ENCODE measurements at regions not wholly inside any gene's neighbourhood (a gene's known extent, or its start where the extent isn't known, plus 50 kb on each side); places are given as distances from the start of the nearest gene placed in this dataset.

DNA sequence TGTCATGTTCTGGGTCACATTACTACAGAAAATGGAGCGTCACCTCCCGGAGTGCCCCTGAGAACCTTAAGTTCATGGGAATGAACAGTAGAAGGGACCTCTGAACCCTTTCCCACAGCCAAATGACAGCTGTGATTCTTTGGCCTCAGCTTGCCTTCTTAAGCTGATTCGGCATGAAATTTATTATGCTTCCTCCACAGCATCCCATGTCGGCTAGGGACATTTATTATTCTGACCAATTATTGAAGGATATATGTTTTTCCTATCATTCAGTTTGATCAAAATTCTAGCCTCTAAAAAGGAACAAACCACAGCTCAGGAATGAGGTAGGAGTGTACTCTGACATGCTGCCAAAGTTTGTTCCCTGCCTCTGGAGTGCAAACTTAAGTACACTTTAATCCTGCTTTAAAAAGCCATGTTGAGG lies 440.6 kb downstream of the CETN3 start:
- H3K4me3 ChIP-seq (replicated peaks; ENCODE audit: insufficient read depth, low read length) = no peak overlapping the region
- no peak for DNase-seq (ENCODE audit: low read depth in 1 of 2, low spot score in 1 of 2)
- H3K27me3 ChIP-seq (ENCODE audit: insufficient read depth, poor library complexity, severe bottlenecking) = no peaks in the 10 kb centered on the region
- TF ChIP-seq, protein P1, sequence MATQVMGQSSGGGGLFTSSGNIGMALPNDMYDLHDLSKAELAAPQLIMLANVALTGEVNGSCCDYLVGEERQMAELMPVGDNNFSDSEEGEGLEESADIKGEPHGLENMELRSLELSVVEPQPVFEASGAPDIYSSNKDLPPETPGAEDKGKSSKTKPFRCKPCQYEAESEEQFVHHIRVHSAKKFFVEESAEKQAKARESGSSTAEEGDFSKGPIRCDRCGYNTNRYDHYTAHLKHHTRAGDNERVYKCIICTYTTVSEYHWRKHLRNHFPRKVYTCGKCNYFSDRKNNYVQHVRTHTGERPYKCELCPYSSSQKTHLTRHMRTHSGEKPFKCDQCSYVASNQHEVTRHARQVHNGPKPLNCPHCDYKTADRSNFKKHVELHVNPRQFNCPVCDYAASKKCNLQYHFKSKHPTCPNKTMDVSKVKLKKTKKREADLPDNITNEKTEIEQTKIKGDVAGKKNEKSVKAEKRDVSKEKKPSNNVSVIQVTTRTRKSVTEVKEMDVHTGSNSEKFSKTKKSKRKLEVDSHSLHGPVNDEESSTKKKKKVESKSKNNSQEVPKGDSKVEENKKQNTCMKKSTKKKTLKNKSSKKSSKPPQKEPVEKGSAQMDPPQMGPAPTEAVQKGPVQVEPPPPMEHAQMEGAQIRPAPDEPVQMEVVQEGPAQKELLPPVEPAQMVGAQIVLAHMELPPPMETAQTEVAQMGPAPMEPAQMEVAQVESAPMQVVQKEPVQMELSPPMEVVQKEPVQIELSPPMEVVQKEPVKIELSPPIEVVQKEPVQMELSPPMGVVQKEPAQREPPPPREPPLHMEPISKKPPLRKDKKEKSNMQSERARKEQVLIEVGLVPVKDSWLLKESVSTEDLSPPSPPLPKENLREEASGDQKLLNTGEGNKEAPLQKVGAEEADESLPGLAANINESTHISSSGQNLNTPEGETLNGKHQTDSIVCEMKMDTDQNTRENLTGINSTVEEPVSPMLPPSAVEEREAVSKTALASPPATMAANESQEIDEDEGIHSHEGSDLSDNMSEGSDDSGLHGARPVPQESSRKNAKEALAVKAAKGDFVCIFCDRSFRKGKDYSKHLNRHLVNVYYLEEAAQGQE (IDR thresholded peaks at IDR 0.05; ENCODE audit: insufficient replicate concordance, low read depth) = no peak
- H3K27ac ChIP-seq (replicated peaks) = no peak overlapping the region

DNA sequence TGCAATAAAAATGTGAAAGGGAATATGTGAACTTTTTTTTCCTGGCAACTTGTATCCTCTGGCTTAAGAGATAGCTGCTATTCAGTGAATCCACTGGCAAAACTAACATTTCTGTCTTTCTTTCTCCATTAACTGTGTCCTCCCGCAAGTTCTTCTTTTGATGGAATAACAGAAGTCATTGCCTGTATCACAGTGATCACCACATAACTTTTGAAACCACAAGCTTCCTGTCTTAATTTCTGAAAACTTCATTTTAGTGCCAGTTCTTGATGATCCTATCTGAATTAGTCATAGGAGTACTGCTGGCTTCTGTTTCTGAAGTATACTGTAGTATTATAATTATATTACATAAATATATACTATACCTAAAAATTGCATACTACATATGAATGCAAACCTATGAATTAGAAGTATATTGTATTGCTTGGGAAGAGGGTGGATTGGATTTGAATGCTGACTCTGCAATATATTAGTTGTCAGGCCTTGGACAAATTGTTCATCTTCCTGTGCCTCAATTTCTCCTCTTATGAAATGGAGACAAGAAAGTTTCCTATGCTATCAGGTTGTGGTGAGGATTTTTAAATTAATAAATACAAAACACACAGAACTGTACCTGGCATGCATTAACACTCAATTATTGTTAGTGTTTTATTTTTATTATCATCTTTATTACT lies 441.6 kb downstream of the CETN3 start:
- TF ChIP-seq POLR2AphosphoS5 (IDR thresholded peaks at IDR 0.05; ENCODE audit: low read depth) (no peak), SPI1 (IDR thresholded peaks at IDR 0.05; ENCODE audit: borderline replicate concordance, low read depth) (no peak), GABPA (IDR thresholded peaks at IDR 0.05; ENCODE audit: low read depth) (no peak)
- TF ChIP-seq, protein P1 (IDR thresholded peaks at IDR 0.05; ENCODE audit: insufficient replicate concordance, low read depth) = no peak
- TF ChIP-seq, protein P2, sequence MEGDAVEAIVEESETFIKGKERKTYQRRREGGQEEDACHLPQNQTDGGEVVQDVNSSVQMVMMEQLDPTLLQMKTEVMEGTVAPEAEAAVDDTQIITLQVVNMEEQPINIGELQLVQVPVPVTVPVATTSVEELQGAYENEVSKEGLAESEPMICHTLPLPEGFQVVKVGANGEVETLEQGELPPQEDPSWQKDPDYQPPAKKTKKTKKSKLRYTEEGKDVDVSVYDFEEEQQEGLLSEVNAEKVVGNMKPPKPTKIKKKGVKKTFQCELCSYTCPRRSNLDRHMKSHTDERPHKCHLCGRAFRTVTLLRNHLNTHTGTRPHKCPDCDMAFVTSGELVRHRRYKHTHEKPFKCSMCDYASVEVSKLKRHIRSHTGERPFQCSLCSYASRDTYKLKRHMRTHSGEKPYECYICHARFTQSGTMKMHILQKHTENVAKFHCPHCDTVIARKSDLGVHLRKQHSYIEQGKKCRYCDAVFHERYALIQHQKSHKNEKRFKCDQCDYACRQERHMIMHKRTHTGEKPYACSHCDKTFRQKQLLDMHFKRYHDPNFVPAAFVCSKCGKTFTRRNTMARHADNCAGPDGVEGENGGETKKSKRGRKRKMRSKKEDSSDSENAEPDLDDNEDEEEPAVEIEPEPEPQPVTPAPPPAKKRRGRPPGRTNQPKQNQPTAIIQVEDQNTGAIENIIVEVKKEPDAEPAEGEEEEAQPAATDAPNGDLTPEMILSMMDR (IDR thresholded peaks at IDR 0.05; ENCODE audit: insufficient read depth, low read length) = no peak
- Histone ChIP-seq H3K4me3 (replicated peaks; ENCODE audit: insufficient read depth, low read length) (no peak overlapping the region), H3K27me3 (ENCODE audit: insufficient read depth, poor library complexity, severe bottlenecking) (no peaks in the 10 kb centered on the region), H3K27ac (replicated peaks) (no peak overlapping the region)
- DNase-seq (ENCODE audit: low read depth in 1 of 2, low spot score in 1 of 2) = no peak

DNA sequence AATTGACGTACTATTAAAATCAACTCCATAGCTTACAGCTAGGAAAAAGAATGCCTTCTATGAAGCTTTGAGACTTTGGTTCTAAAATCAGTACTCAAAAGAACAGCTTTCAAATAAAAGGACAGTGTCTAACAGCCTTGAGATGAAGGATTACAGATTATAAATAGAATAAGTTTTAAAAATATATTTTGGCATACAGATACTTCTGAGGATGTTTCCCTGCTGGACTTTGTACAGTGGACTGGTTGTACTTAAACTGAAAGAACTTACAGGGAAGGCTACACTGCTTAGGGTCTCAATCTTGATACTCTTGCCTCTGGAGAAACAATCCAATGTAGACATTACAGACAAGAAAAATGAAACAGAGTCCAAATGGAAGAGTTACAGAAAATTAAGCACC lies 452.7 kb downstream of the CETN3 start:
- no peak for DNase-seq (ENCODE audit: low read depth in 1 of 2, low spot score in 1 of 2)
- TF ChIP-seq, protein P2 (IDR thresholded peaks at IDR 0.05; ENCODE audit: insufficient read depth, low read length) = no peak
- TF ChIP-seq GABPA (IDR thresholded peaks at IDR 0.05; ENCODE audit: low read depth) (no peak), POLR2AphosphoS5 (IDR thresholded peaks at IDR 0.05; ENCODE audit: low read depth) (no peak), SPI1 (IDR thresholded peaks at IDR 0.05; ENCODE audit: borderline replicate concordance, low read depth) (no peak)
- TF ChIP-seq, protein P1 (IDR thresholded peaks at IDR 0.05; ENCODE audit: insufficient replicate concordance, low read depth) = no peak
- no peak overlapping the region for H3K27ac ChIP-seq (replicated peaks)

More for the DNA sequence above, 452.7 kb downstream of the CETN3 start:
- Histone ChIP-seq H3K27me3 (ENCODE audit: insufficient read depth, poor library complexity, severe bottlenecking) (no peaks in the 10 kb centered on the region), H3K4me3 (replicated peaks; ENCODE audit: insufficient read depth, low read length) (no peak overlapping the region)
